ENCODE measurements at regions not wholly inside any gene's neighbourhood (a gene's known extent, or its start where the extent isn't known, plus 50 kb on each side); places are given as distances from the start of the nearest gene placed in this dataset.
A peak's percentile ranks its signal among the peaks of the same experiment; 100 is the strongest.

DNA sequence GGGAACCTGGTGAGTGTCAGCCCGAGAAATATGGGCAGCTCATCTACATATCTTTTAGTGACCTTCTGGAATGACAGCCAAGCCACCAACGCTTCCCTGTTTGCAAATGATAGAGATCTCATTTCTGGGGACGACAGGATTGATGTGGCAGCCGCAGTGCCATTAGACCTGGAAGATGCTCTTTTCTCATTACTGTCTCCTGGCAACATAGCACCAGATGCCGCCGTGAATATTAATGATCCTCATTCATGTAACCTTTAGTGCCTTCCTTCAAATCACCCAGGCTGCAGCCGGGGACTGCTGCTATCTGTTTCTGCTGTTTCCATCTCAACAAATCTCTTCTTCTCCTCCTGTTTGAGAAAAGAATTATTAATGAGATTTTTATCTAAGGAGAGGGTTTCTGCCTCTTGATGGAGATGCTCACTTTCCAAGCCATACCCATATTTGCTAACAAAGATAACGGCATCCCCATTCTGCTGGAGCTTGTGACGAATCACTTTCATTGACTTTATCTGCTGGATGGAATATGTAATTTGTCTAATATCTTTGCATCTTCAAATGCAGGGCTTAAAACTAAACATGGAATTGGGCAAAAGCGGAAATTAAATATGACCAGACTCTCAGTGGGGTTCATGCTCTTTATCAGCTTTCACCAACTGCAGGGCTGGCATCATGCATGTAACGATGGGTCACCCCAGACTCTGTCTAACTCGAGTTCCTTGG lies 74.8 kb upstream of the KIF16B start:
- H4K20me1 ChIP-seq (ENCODE audit: insufficient read depth, low read length) = no peaks in the 10 kb centered on the region

GRCh38 chr20:16641511-16642023 lies 68.3 kb upstream of the KIF16B start:
- Histone ChIP-seq H3K36me3 (ENCODE audit: insufficient read depth, low read length) (no peaks in the 10 kb centered on the region), H3K4me2 (ENCODE audit: insufficient read depth, low read length) (no peak overlapping the region), H4K20me1 (ENCODE audit: insufficient read depth, low read length) (no peaks in the 10 kb centered on the region), H3K27ac (ENCODE audit: low read depth, low read length) (no peak overlapping the region), H3K4me3 (ENCODE audit: insufficient read depth, low read length) (no peak overlapping the region), H3K4me1 (ENCODE audit: insufficient read depth, low read length) (no peaks in the 10 kb centered on the region), H2AFZ (ENCODE audit: low read length) (no peak overlapping the region), H3K27me3 (ENCODE audit: insufficient read depth, low read length) (no peaks in the 10 kb centered on the region), H3K79me2 (ENCODE audit: insufficient read depth, low read length) (no peaks in the 10 kb centered on the region), H3K9me3 (ENCODE audit: low read depth, low read length) (no peaks in the 10 kb centered on the region)
- TF ChIP-seq CTCF (IDR thresholded peaks at IDR 0.05; ENCODE audit: extremely low read depth, low read depth, low read length) = no peak
- no peak for DNase-seq (ENCODE audit: insufficient read length, low spot score, missing footprints)

More for the DNA sequence above, 74.8 kb upstream of the KIF16B start:
- no peaks in the 10 kb centered on the region for H3K36me3 ChIP-seq (ENCODE audit: insufficient read depth, low read length)
- no peak for TF ChIP-seq CTCF (IDR thresholded peaks at IDR 0.05; ENCODE audit: extremely low read depth, low read depth, low read length)
- H2AFZ ChIP-seq (ENCODE audit: low read length) = no peak overlapping the region
- H3K4me2 ChIP-seq (ENCODE audit: insufficient read depth, low read length) = no peak overlapping the region
- H3K4me3 ChIP-seq (ENCODE audit: insufficient read depth, low read length) = no peak overlapping the region
- H3K27me3 ChIP-seq (ENCODE audit: insufficient read depth, low read length) = no peaks in the 10 kb centered on the region
- DNase-seq (ENCODE audit: insufficient read length, low spot score, missing footprints) = no peak
- no peaks in the 10 kb centered on the region for H3K79me2 ChIP-seq (ENCODE audit: insufficient read depth, low read length)
- H3K4me1 ChIP-seq (ENCODE audit: insufficient read depth, low read length) = no peaks in the 10 kb centered on the region
- no peaks in the 10 kb centered on the region for H3K9me3 ChIP-seq (ENCODE audit: low read depth, low read length)
- no peak overlapping the region for H3K27ac ChIP-seq (ENCODE audit: low read depth, low read length)

DNA sequence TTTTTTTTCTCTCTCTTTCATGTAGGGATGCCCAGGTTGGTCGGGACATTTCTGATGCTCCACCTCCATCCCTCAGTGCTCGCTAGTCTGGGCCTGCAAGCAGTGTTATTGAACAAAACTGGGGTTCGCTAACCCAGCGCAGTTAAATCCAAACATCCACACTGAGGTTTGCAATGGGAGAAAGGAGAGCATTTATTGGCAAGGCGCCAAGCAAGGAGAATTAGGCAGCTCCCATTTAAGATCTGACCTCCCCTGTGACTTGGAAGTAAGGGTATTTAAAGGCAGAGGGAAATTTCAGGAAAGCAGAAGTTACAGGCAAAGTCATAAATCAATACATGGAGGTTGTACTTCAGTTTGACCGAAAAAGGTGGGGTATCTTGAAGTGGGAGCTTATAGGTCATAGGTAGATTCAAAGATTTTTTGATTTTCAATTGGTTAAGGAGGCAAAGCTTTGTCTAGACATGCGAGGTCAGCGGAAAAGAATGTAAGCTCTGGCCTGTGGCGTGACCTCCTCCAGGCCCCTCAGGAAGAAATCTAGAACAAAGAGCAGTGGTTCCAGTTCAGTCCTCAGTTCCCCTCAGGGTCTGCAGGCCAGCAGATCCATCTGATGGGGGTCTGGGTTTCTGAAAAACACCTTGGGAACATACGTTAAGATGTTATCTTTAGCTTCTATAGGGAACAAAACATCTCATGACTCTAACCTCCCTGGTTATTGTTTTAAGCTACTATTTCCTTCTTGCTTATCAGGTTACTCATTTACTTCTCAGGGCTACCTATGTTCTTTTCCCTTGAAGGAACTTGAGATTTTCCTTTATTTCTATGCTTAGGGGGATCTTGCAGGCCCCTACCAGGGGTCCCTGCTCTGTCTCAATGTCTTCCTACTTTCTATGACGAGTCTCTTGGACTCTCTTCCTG lies 66.0 kb upstream of the KIF16B start:
- Histone ChIP-seq H3K79me2 (ENCODE audit: insufficient read depth, low read length) (no peaks in the 10 kb centered on the region), H2AFZ (ENCODE audit: low read length) (no peak overlapping the region), H3K27me3 (ENCODE audit: insufficient read depth, low read length) (no peaks in the 10 kb centered on the region), H4K20me1 (ENCODE audit: insufficient read depth, low read length) (no peaks in the 10 kb centered on the region), H3K9me3 (ENCODE audit: low read depth, low read length) (no peaks in the 10 kb centered on the region), H3K27ac (ENCODE audit: low read depth, low read length) (no peak overlapping the region), H3K4me1 (ENCODE audit: insufficient read depth, low read length) (no peaks in the 10 kb centered on the region), H3K4me2 (ENCODE audit: insufficient read depth, low read length) (no peak overlapping the region), H3K36me3 (ENCODE audit: insufficient read depth, low read length) (no peaks in the 10 kb centered on the region), H3K4me3 (ENCODE audit: insufficient read depth, low read length) (no peak overlapping the region)
- TF ChIP-seq CTCF (IDR thresholded peaks at IDR 0.05; ENCODE audit: extremely low read depth, low read depth, low read length) = no peak
- peak; percentile 21 for DNase-seq (ENCODE audit: insufficient read length, low spot score, missing footprints)

GRCh38 chr20:16637797-16638196 lies 64.5 kb upstream of the KIF16B start:
- no peaks in the 10 kb centered on the region for H4K20me1 ChIP-seq (ENCODE audit: insufficient read depth, low read length)
- H3K36me3 ChIP-seq (ENCODE audit: insufficient read depth, low read length) = no peaks in the 10 kb centered on the region
- TF ChIP-seq CTCF (IDR thresholded peaks at IDR 0.05; ENCODE audit: extremely low read depth, low read depth, low read length) = no peak
- DNase-seq (ENCODE audit: insufficient read length, low spot score, missing footprints) = no peak
- no peaks in the 10 kb centered on the region for H3K79me2 ChIP-seq (ENCODE audit: insufficient read depth, low read length)
- H3K9me3 ChIP-seq (ENCODE audit: low read depth, low read length) = no peaks in the 10 kb centered on the region
- H3K4me1 ChIP-seq (ENCODE audit: insufficient read depth, low read length) = no peaks in the 10 kb centered on the region
- no peaks in the 10 kb centered on the region for H3K27me3 ChIP-seq (ENCODE audit: insufficient read depth, low read length)
- no peak overlapping the region for H3K27ac ChIP-seq (ENCODE audit: low read depth, low read length)
- H3K4me3 ChIP-seq (ENCODE audit: insufficient read depth, low read length) = peak overlapping the region; percentile 19
- H2AFZ ChIP-seq (ENCODE audit: low read length) = peak overlapping the region; percentile 74
- H3K4me2 ChIP-seq (ENCODE audit: insufficient read depth, low read length) = no peak overlapping the region

Measured in osteoblast (primary cell).